ENCODE measurements at regions not wholly inside any gene's neighbourhood (a gene's known extent, or its start where the extent isn't known, plus 50 kb on each side); places are given as distances from the start of the nearest gene placed in this dataset.

- TF ChIP-seq CTCF (IDR thresholded peaks at IDR 0.05 in 4 of 5, conservative IDR thresholded peaks at IDR 0.05 in 1 of 5) = no peak
- no peak for TF ChIP-seq POLR2A (IDR thresholded peaks at IDR 0.05)
These were observed 442.3 kb upstream of the RGPD4 start for GRCh38 chr2:107384422-107384821.

All from gastrocnemius medialis (tissue), 4 donors.